GM18499 (cell line): ENCODE measurements at regions not wholly inside any gene's neighbourhood (a gene's known extent, or its start where the extent isn't known, plus 50 kb on each side); places are given as distances from the start of the nearest gene placed in this dataset.

Experiments
- ATAC-seq: cut with Tn5 transposase; IDR thresholded peaks from one replicate; pipeline ENCODE4 v1.9.1; 2021; ENCODE audit warnings: moderate number of reproducible peaks; ENCODE audit not compliant: insufficient read depth, unreplicated experiment

- no peak for ATAC-seq
These were observed 291.5 kb downstream of the SOX11 start for GRCh38 chr2:5983511-5984272.

GRCh38 chr2:5984273-5984655, 292.1 kb downstream of the SOX11 start:
- no peak for ATAC-seq

- ATAC-seq, result no peak
These were observed 292.8 kb downstream of the SOX11 start for GRCh38 chr2:5984946-5985345.

DNA sequence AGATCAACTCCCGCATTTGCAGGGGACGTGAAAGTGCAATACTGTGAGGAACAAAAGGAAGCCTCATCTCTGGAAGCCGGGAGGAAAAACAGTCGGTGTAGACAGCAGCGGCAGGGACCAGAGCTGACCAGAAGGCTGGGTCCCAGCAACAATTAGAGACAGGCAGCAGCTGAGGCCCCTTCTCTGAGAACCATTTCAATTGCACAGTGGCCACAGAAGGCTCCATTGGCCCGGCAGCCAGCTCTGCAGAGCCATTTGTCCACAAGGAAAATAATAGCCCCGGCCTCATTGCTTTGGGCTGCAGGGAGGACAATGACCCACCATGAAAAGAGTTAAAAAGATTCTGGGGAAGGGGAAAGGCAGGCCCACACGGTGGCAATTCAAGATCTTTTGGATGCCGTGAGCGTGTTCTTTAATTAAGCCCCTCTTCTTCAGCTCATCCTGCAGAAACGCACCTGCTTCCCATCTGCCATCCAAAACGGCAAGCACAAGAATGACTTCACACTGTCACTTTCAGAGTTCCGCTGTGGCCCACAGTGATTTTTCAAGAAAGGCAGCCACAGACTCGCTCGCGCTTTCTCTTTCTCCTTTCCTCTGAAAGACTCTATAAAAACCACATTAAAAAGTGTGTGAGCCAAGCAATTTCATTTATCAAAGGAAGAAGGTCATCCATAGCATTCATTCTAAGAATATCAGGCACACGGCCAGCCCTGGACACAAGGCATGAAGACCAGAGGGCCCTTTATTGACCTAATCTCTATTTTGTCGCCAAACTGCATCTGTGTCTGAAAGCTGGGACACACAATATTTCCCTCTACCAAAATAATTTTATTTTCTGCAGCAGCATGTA, 293.6 kb downstream of the SOX11 start:
- no peak for ATAC-seq

GRCh38 chr2:5986801-5987787, 294.9 kb downstream of the SOX11 start:
- no peak for ATAC-seq

GRCh38 chr2:5988120-5988519, 295.9 kb downstream of the SOX11 start:
- ATAC-seq, result no peak

GRCh38 chr2:5990086-5990485, 297.9 kb downstream of the SOX11 start:
- no peak for ATAC-seq

GRCh38 chr2:5991305-5991968, 299.3 kb downstream of the SOX11 start:
- ATAC-seq, result no peak

- no peak for ATAC-seq
These were observed 303.6 kb downstream of the SOX11 start for GRCh38 chr2:5995832-5996231.

GRCh38 chr2:6008186-6008585, 316.0 kb downstream of the SOX11 start:
- ATAC-seq, result no peak

- no peak for ATAC-seq
These were observed 316.5 kb downstream of the SOX11 start for GRCh38 chr2:6008726-6009125.

DNA sequence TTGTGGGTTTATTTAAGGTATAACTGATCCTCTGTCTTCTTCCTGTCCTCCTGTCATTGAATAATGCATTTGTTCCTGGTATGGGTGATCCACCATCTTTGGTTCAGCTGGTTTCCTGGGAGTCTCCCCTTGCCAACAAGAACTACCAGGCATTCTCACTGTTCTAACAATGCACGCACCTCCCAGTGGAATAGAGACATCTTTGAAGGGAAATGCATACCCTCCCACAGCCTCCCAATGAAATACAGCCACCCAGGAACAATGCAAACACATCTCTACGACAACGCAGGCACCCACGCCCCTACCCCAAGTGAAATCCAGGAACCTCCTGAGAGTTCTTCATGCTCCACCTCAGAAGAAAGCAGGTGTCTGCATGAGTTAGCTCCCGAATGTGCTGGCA, 318.0 kb downstream of the SOX11 start:
- ATAC-seq, result no peak

- ATAC-seq, result no peak
These were observed 319.7 kb downstream of the SOX11 start for GRCh38 chr2:6011921-6012320.

DNA sequence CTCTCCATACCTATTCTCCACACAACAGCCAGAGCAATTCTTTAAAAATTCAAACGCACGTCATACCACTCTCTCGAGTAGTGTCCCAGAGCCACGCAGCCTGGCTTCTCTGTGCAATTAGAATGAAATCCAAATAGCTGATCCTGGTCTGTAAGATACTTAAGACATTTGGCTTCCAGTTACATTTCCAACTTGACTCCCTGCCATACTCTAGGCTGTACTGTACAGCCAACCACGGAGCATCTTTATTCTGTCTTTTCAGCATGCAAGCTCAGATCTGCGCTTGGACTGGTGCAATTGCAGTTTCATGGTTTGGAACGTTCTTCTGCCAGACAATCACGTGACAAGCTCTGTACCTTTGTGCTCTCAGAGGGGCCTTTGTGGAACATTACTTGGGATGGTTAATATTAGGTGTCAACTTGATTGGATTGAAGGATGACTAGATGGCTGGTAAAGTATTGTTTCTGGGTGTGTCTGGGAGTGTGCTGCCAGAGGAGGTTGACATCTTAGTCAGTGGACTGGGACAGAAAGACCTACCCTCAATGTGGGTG, 325.6 kb downstream of the SOX11 start:
- no peak for ATAC-seq

DNA sequence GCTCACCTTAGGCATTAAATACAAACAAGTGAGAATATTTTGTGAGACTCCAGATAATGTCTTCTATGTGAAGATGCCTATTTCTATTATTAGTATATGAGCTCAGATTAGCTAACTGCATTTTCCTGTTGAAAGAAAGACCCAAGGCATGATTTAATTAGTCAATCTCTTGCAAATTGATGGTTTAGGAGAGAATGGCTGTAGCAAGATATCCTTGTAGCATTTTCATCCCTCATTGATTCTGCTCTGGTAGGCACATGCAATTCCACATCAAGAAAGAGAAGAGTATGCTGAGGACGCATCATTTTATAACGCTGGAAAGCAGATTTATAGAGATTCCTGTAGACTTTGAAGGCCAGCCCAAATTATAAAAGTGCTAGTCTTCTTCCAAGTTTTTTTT, 332.0 kb downstream of the SOX11 start:
- no peak for ATAC-seq

DNA sequence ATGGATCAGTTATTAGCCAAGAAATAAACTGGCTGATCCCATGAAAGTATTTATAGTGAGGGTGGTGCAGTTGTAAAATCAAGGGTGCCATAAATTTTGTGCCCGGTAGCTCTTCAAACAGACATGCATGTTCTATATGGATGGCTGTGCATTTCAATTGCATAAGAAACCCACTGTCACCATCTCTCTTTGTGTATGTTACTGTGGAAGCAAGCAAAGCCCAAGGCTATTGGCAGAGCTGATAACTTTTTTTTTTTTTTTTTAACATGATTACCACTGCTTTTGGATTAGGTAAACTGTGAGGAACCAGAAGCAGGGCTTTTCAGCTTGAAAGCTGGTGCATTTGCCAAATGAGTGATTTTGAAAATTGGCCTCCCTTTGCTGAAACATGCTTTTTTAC, 332.6 kb downstream of the SOX11 start:
- no peak for ATAC-seq

DNA sequence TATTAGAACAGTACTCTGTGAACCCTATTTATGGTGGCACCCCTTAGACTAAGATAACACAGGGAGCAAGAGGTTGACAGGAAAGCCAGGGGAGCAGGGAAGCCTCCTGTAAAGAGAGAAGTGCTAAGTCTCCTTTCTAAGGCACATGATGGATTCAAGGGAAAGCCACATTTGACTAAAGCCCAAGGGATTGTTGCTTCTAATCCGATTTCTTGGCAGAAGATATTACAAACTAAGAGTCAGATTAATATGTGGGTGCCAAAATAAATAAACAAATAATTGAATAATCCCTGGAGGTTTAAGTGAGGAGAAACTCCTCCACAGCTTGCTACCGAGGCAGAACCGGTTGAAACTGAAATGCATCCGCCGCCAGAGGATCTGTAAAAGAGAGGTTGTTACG, 333.2 kb downstream of the SOX11 start:
- ATAC-seq, result no peak

- ATAC-seq, result no peak
These were observed 334.9 kb downstream of the SOX11 start for GRCh38 chr2:6027066-6027465.

DNA sequence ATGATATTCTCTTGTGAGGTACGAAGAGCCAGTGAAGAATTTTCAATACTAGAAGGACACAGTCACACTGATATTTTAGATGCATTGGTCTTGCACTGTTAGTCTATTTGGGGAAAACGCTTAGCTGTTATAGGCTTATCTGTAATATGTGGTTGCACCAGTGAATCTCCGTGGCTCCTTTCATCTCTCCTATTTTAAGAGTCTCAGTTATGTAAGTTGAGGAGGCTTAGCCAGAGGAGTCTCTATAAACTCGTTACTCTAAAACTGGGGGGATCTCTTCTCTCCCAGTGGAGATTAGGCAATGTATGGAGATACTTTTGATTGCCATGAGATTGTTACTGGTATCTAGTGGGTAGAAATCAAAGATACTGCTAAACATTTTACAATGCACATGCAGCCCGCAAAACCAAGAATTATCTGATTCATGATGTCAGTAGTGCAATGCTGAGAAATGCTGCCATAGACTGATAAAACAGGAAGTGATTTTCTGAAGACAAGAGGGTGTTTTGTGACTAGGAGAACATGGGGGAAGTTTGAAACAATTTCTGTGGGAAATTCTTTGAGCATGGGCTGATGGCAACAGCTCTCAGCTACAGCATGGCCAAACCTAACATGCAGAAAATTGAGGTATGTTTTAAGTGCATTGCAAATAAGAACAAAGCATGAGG, 339.1 kb downstream of the SOX11 start:
- ATAC-seq, result no peak
